Gastroesophageal sphincter (tissue), 3 donors: ENCODE measurements at regions not wholly inside any gene's neighbourhood (a gene's known extent, or its start where the extent isn't known, plus 50 kb on each side); places are given as distances from the start of the nearest gene placed in this dataset.

Experiments
- EP300 ChIP-seq: sonication (generic); formaldehyde crosslinking; IDR thresholded peaks from one replicate; pipeline ENCODE4 v1.6.1; 2017; ENCODE audit warnings: antibody characterized with exemption, mild to moderate bottlenecking
- POLR2AphosphoS5 ChIP-seq: sonication (generic); formaldehyde crosslinking; IDR thresholded peaks from one replicate; pipeline ENCODE4 v1.6.1; 2017; ENCODE audit warnings: antibody characterized with exemption
- TF ChIP-seq, protein P1 (sequence below), 4 experiments: fragments of 200-600 bp in 2 of 4; fragments of 450-650 bp in 2 of 4; sonication (generic) in 1 of 4; IDR thresholded peaks; one replicate each; pipeline ENCODE4 v1.5.1; 2017 to 2019; ENCODE audit warnings: antibody characterized with exemption in 4 of 4, mild to moderate bottlenecking in 2 of 4, moderate library complexity in 2 of 4

DNA sequence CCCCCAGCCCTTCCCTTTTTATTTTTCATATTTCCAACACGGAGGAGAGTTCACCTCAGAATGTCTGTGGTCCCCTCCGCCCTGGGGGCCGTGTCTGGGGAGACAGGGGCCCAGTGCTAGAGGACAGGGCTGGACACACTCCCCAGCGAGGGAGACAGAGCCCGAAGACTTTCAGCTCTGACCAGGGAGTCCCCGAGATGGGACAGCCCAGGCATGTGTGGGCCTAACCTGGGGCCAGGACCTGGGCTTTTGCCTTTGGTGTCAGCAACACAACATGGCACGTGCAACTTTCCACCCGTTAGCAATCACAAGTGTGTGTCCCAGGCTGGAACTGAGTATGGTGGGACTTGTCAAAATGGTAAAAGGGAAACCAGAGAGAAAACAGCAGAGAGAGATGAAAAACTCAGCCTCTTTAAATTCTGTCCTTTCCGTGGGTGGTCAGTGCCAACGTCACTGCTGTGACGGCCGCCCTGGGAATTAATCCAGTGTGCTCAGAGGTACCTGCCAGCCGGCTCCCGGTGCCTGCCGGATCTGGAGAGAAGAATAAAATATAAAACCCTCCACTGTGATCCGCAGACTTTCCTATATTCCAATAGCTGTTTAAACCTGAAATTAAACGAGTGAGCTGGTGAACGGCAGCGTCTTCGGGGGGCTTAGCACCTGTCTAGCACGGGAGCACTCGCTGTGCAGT, 245.8 kb downstream of the EIPR1 start:
- no peak for TF ChIP-seq EP300
- no peak for TF ChIP-seq POLR2AphosphoS5
- TF ChIP-seq, protein P1, sequence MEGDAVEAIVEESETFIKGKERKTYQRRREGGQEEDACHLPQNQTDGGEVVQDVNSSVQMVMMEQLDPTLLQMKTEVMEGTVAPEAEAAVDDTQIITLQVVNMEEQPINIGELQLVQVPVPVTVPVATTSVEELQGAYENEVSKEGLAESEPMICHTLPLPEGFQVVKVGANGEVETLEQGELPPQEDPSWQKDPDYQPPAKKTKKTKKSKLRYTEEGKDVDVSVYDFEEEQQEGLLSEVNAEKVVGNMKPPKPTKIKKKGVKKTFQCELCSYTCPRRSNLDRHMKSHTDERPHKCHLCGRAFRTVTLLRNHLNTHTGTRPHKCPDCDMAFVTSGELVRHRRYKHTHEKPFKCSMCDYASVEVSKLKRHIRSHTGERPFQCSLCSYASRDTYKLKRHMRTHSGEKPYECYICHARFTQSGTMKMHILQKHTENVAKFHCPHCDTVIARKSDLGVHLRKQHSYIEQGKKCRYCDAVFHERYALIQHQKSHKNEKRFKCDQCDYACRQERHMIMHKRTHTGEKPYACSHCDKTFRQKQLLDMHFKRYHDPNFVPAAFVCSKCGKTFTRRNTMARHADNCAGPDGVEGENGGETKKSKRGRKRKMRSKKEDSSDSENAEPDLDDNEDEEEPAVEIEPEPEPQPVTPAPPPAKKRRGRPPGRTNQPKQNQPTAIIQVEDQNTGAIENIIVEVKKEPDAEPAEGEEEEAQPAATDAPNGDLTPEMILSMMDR (IDR thresholded peaks at IDR 0.05), result no peak
